ENCODE measurements at regions not wholly inside any gene's neighbourhood (a gene's known extent, or its start where the extent isn't known, plus 50 kb on each side); places are given as distances from the start of the nearest gene placed in this dataset.

- H3K4me3 ChIP-seq (ENCODE audit: low read depth, low read length): no peak overlapping the region
- TF ChIP-seq, protein P1, sequence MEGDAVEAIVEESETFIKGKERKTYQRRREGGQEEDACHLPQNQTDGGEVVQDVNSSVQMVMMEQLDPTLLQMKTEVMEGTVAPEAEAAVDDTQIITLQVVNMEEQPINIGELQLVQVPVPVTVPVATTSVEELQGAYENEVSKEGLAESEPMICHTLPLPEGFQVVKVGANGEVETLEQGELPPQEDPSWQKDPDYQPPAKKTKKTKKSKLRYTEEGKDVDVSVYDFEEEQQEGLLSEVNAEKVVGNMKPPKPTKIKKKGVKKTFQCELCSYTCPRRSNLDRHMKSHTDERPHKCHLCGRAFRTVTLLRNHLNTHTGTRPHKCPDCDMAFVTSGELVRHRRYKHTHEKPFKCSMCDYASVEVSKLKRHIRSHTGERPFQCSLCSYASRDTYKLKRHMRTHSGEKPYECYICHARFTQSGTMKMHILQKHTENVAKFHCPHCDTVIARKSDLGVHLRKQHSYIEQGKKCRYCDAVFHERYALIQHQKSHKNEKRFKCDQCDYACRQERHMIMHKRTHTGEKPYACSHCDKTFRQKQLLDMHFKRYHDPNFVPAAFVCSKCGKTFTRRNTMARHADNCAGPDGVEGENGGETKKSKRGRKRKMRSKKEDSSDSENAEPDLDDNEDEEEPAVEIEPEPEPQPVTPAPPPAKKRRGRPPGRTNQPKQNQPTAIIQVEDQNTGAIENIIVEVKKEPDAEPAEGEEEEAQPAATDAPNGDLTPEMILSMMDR (IDR thresholded peaks at IDR 0.05; ENCODE audit: borderline replicate concordance, insufficient read depth, low read depth, low read length): no peak
These were observed 142.2 kb upstream of the SEMA3A start for GRCh38 chr7:84336766-84337165.

DNA sequence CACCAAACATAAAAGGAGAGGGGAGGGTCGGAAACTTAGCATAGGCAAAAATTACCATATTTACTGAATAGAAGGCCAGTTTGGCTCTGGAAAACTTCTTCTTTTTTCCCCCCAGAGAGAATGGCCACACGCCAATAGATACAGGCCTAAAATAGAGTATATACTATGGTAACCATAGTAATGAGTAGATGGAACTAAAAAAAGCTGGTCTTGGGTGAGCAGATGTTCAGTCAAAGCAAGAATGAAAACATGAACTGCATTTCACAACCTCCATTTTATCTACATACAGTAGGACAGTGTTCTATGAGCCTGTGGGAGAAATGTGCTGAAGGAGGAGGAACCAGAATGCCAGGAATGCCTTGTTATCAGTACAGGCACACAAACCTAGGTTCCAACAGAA is 141.7 kb upstream of the SEMA3A start:
- no peak overlapping the region for H3K4me3 ChIP-seq (ENCODE audit: low read depth, low read length)
- TF ChIP-seq, protein P1 (IDR thresholded peaks at IDR 0.05; ENCODE audit: borderline replicate concordance, insufficient read depth, low read depth, low read length): no peak

- no peak overlapping the region for H3K4me3 ChIP-seq (ENCODE audit: low read depth, low read length)
- TF ChIP-seq, protein P1 (IDR thresholded peaks at IDR 0.05; ENCODE audit: borderline replicate concordance, insufficient read depth, low read depth, low read length): no peak
These were observed 137.0 kb upstream of the SEMA3A start for GRCh38 chr7:84331616-84332015.

DNA sequence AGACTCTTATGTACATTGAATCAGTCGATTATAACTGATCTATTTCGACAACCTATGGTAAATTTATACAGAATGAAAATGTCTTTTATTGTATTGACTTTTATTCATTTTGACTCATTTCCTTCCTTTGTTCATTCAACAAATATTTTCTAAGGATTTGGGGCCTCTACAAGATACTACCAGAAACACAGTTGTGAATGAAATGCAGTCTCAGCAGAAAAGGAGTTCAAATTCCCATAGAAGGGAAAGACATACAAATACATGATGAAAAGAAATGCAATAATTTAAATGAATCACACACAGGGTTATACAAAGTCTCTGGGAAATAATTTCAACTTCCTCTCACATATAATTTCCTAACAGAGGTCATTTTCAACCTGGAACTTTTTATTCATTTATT is 134.0 kb upstream of the SEMA3A start:
- TF ChIP-seq, protein P1 (IDR thresholded peaks at IDR 0.05; ENCODE audit: borderline replicate concordance, insufficient read depth, low read depth, low read length): no peak
- no peak overlapping the region for H3K4me3 ChIP-seq (ENCODE audit: low read depth, low read length)

DNA sequence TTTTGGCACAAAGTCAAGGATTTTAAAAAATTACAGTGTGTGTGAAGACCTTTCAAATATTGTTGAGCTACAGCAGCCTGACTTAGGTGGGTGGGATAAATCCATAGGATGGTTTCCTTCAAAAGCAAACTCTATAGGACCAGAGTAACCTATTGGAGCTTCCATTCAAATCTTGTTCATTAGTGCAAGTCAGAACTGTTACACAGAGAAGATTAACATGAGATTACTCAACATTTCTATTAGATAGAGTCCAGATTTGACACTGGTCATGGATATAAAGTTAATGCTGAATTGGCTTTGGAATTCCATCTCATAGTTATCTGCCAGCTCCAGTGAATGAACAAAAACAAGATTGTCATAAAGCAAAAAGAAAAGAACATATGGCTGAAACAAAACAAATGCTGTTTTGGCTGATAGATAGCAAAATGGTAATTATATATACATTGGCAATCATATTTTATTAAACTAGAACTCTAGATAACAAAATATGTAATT is 129.6 kb upstream of the SEMA3A start:
- TF ChIP-seq, protein P1 (IDR thresholded peaks at IDR 0.05; ENCODE audit: borderline replicate concordance, insufficient read depth, low read depth, low read length): no peak
- no peak overlapping the region for H3K4me3 ChIP-seq (ENCODE audit: low read depth, low read length)

GRCh38 chr7:84317536-84317935 is 122.9 kb upstream of the SEMA3A start:
- TF ChIP-seq, protein P1 (IDR thresholded peaks at IDR 0.05; ENCODE audit: borderline replicate concordance, insufficient read depth, low read depth, low read length): no peak
- H3K4me3 ChIP-seq (ENCODE audit: low read depth, low read length): no peak overlapping the region

DNA sequence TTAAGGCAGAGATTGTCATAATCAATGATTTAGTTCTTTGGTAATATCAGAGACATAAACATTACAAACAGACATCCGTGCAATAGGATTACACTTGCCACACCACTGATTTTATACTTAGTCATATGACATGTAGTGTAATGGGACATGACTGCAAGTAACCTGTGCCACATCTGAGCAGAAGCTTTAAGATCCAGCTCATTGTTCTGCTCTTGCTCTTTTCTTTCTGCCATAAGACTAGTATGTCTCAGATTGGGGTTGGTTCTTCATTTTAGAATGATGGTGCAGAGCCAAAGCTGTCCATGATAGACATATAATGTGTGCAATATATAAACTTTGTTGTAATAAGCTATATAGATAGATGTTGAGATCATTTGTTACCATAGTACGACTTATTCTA is 119.7 kb upstream of the SEMA3A start:
- no peak overlapping the region for H3K4me3 ChIP-seq (ENCODE audit: low read depth, low read length)
- TF ChIP-seq, protein P1 (IDR thresholded peaks at IDR 0.05; ENCODE audit: borderline replicate concordance, insufficient read depth, low read depth, low read length): no peak

All from GM12875 (cell line).